GM12878 (cell line): ENCODE measurements at regions not wholly inside any gene's neighbourhood (a gene's known extent, or its start where the extent isn't known, plus 50 kb on each side); places are given as distances from the start of the nearest gene placed in this dataset.

ENCODE experiments used
- GABPA ChIP-seq: IDR thresholded peaks from 2 replicates; pipeline ENCODE4 v1.6.1; 2014; ENCODE audit warnings: antibody characterized with exemption, low read depth, mild to moderate bottlenecking, inconsistent platforms
- POLR2A ChIP-seq: IDR thresholded peaks from 2 replicates; pipeline ENCODE4 v1.6.1; 2011; ENCODE audit warnings: low read depth, mild to moderate bottlenecking, low read length
- USF1 ChIP-seq: IDR thresholded peaks from 2 replicates; pipeline ENCODE4 v1.6.1; 2011; ENCODE audit warnings: borderline replicate concordance, low read depth, mild to moderate bottlenecking, moderate library complexity, mixed read lengths, low read length; ENCODE audit not compliant: insufficient read depth; ENCODE audit errors: extremely low read length
- YY1 ChIP-seq: IDR thresholded peaks from 2 replicates; pipeline ENCODE4 v1.6.1; 2011; ENCODE audit warnings: low read depth, mild to moderate bottlenecking, low read length

- TF ChIP-seq YY1 (no peak), GABPA (no peak), POLR2A (no peak), USF1 (no peak)
Measured at GRCh38 chr12:67147030-67147429, 122.1 kb upstream of the CAND1 start.
